ENCODE measurements at regions not wholly inside any gene's neighbourhood (a gene's known extent, or its start where the extent isn't known, plus 50 kb on each side); places are given as distances from the start of the nearest gene placed in this dataset.
"Not testable (repeated sequence)": the region's sequence is repeated elsewhere in the genome, so short reads cannot be mapped to it uniquely, and the experiment has no call there.

GRCh38 chr6:27112974-27113373 is 134.5 kb upstream of the PRSS16 start:
- no peak for DNase-seq

GRCh38 chr6:27119329-27119728 is 128.2 kb upstream of the PRSS16 start:
- DNase-seq, result no peak

- DNase-seq, result no peak
Observed at GRCh38 chr6:27119761-27120160, 127.7 kb upstream of the PRSS16 start.

GRCh38 chr6:27121640-27122039 is 125.9 kb upstream of the PRSS16 start:
- no peak for DNase-seq

- no peak for DNase-seq
Observed at GRCh38 chr6:27124252-27124657, 123.2 kb upstream of the PRSS16 start.

GRCh38 chr6:27126046-27126814 is 121.3 kb upstream of the PRSS16 start:
- DNase-seq, result no peak

GRCh38 chr6:27126815-27127537 is 120.5 kb upstream of the PRSS16 start:
- no peak for DNase-seq

- DNase-seq, result not testable (repeated sequence)
Observed at GRCh38 chr6:27127874-27128273, 119.6 kb upstream of the PRSS16 start.

GRCh38 chr6:27128311-27129094 is 119.0 kb upstream of the PRSS16 start:
- no peak for DNase-seq

GRCh38 chr6:27129095-27129815 is 118.2 kb upstream of the PRSS16 start:
- peak; percentile 67 for DNase-seq

GRCh38 chr6:27129917-27130316 is 117.6 kb upstream of the PRSS16 start:
- no peak for DNase-seq

GRCh38 chr6:27130668-27131428 is 116.7 kb upstream of the PRSS16 start:
- DNase-seq, result no peak

- DNase-seq, result not testable (repeated sequence)
Observed at GRCh38 chr6:27132282-27132531, 115.3 kb upstream of the PRSS16 start.

- peak; percentile 98 for DNase-seq
Observed at GRCh38 chr6:27132532-27133280, 114.8 kb upstream of the PRSS16 start.

- DNase-seq, result peak; percentile 61
Observed at GRCh38 chr6:27133281-27134227, 113.9 kb upstream of the PRSS16 start.

- no peak for DNase-seq
Observed at GRCh38 chr6:27135087-27135657, 112.3 kb upstream of the PRSS16 start.

- no peak for DNase-seq
Observed at GRCh38 chr6:27136077-27136644, 111.3 kb upstream of the PRSS16 start.

- no peak for DNase-seq
Observed at GRCh38 chr6:27136978-27137814, 110.3 kb upstream of the PRSS16 start.

GRCh38 chr6:27138406-27138805 is 109.1 kb upstream of the PRSS16 start:
- no peak for DNase-seq

Data from NCI-H2029 (cell line).